ENCODE measurements at regions not wholly inside any gene's neighbourhood (a gene's known extent, or its start where the extent isn't known, plus 50 kb on each side); places are given as distances from the start of the nearest gene placed in this dataset.
A peak's percentile ranks its signal among the peaks of the same experiment; 100 is the strongest.

- no peak overlapping the region for H3K4me3 ChIP-seq (replicated peaks; ENCODE audit: low read depth, low read length)
- peak; percentile 98 for DNase-seq (ENCODE audit: low read depth)
- TF ChIP-seq CTCF (IDR thresholded peaks at IDR 0.05; ENCODE audit: low read length, missing control alignments), result peak; percentile 66
Measured at GRCh38 chr2:64311948-64312621, 141.9 kb upstream of the LGALSL start.

- TF ChIP-seq CTCF (IDR thresholded peaks at IDR 0.05; ENCODE audit: low read length, missing control alignments), result no peak
- no peak for DNase-seq (ENCODE audit: low read depth)
- no peak overlapping the region for H3K4me3 ChIP-seq (replicated peaks; ENCODE audit: low read depth, low read length)
Measured at GRCh38 chr2:64312622-64313397, 141.2 kb upstream of the LGALSL start.

GRCh38 chr2:64313398-64313723 lies 140.6 kb upstream of the LGALSL start:
- TF ChIP-seq CTCF (IDR thresholded peaks at IDR 0.05; ENCODE audit: low read length, missing control alignments), result no peak
- no peak overlapping the region for H3K4me3 ChIP-seq (replicated peaks; ENCODE audit: low read depth, low read length)
- no peak for DNase-seq (ENCODE audit: low read depth)

- DNase-seq (ENCODE audit: low read depth), result no peak
- no peak for TF ChIP-seq CTCF (IDR thresholded peaks at IDR 0.05; ENCODE audit: low read length, missing control alignments)
Measured at GRCh38 chr2:64315291-64315960, 138.5 kb upstream of the LGALSL start.

GRCh38 chr2:64317707-64318475 lies 136.1 kb upstream of the LGALSL start:
- H3K4me3 ChIP-seq (replicated peaks; ENCODE audit: low read depth, low read length), result no peak overlapping the region
- no peak for TF ChIP-seq CTCF (IDR thresholded peaks at IDR 0.05; ENCODE audit: low read length, missing control alignments)
- DNase-seq (ENCODE audit: low read depth), result no peak

More at GRCh38 chr2:64315291-64315960, 138.5 kb upstream of the LGALSL start:
- H3K4me3 ChIP-seq (replicated peaks; ENCODE audit: low read depth, low read length), result no peak overlapping the region

GRCh38 chr2:64318476-64318748 lies 135.6 kb upstream of the LGALSL start:
- DNase-seq (ENCODE audit: low read depth), result no peak
- no peak overlapping the region for H3K4me3 ChIP-seq (replicated peaks; ENCODE audit: low read depth, low read length)
- TF ChIP-seq CTCF (IDR thresholded peaks at IDR 0.05; ENCODE audit: low read length, missing control alignments), result no peak

All from fibroblast of pulmonary artery (primary cell).